RWPE1 (cell line): ENCODE measurements at regions not wholly inside any gene's neighbourhood (a gene's known extent, or its start where the extent isn't known, plus 50 kb on each side); places are given as distances from the start of the nearest gene placed in this dataset.
"Not testable (repeated sequence)": the region's sequence is repeated elsewhere in the genome, so short reads cannot be mapped to it uniquely, and the experiment has no call there.

Experiments
- CTCF ChIA-PET: fragments of 350-600 bp; sonication (Branson Sonifier 250); formaldehyde crosslinking; extraction: SDS; loops from one replicate; lab custom pipeline; 2021; lab: Yijun Ruan, JAX
- POLR2A ChIA-PET: fragments of 400-600 bp; formaldehyde crosslinking; extraction: SDS; loops from one replicate; lab custom pipeline; 2020; ENCODE audit warnings: antibody characterized with exemption; ENCODE audit not compliant: low non-redundant PET; lab: Yijun Ruan, JAX
- DNase-seq: peaks from one replicate; pipeline ENCODE4 v3.0.0; 2012; ENCODE audit warnings: low spot score
- H3K27ac ChIP-seq: fragments of 450-650 bp; 2 replicates; pipeline ENCODE4 v1.5.1; 2017
- CTCF ChIP-seq: fragments of 450-650 bp; conservative IDR thresholded peaks from 2 replicates; pipeline ENCODE4 v1.5.1; 2017; ENCODE audit warnings: low read depth, mild to moderate bottlenecking

- no peak for DNase-seq
- CTCF ChIA-PET = no interaction called here
- no peak for TF ChIP-seq CTCF
- no peak overlapping the region for H3K27ac ChIP-seq
- POLR2A ChIA-PET = no interaction called here
These were observed 706.9 kb upstream of the CTNND2 start for GRCh38 chr5:12611132-12611531.

- POLR2A ChIA-PET, DNase-seq, H3K27ac ChIP-seq, CTCF ChIA-PET: not testable (repeated sequence)
These were observed 703.6 kb upstream of the CTNND2 start for GRCh38 chr5:12607817-12608216.

GRCh38 chr5:12592228-12592627, 688.0 kb upstream of the CTNND2 start:
- POLR2A ChIA-PET = no interaction called here
- DNase-seq = no peak
- no peak for TF ChIP-seq CTCF
- CTCF ChIA-PET = no interaction called here
- H3K27ac ChIP-seq = no peak overlapping the region

GRCh38 chr5:12586406-12586805, 682.2 kb upstream of the CTNND2 start:
- POLR2A ChIA-PET = no interaction called here
- TF ChIP-seq CTCF = no peak
- DNase-seq = no peak
- CTCF ChIA-PET = no interaction called here
- no peak overlapping the region for H3K27ac ChIP-seq

GRCh38 chr5:12578803-12579202, 674.6 kb upstream of the CTNND2 start:
- CTCF ChIA-PET, POLR2A ChIA-PET: not testable (repeated sequence)

GRCh38 chr5:12576953-12577352, 672.7 kb upstream of the CTNND2 start:
- CTCF ChIA-PET, H3K27ac ChIP-seq, POLR2A ChIA-PET, DNase-seq: not testable (repeated sequence)

More at GRCh38 chr5:12578803-12579202, 674.6 kb upstream of the CTNND2 start:
- not testable (repeated sequence) for DNase-seq, H3K27ac ChIP-seq

GRCh38 chr5:12574298-12575093, 670.2 kb upstream of the CTNND2 start:
- H3K27ac ChIP-seq, DNase-seq, POLR2A ChIA-PET, CTCF ChIA-PET: not testable (repeated sequence)

- POLR2A ChIA-PET, DNase-seq, CTCF ChIA-PET, H3K27ac ChIP-seq: not testable (repeated sequence)
These were observed 669.7 kb upstream of the CTNND2 start for GRCh38 chr5:12573916-12574297.

- POLR2A ChIA-PET = no interaction called here
- TF ChIP-seq CTCF = no peak
- DNase-seq = no peak
- CTCF ChIA-PET = interaction anchor here (0.6 kb wide), 1 partner anchor 1087 kb away, joined by 3 read pairs; no protein-coding TSS in a partner anchor
- no peak overlapping the region for H3K27ac ChIP-seq
These were observed 666.4 kb upstream of the CTNND2 start for GRCh38 chr5:12570688-12571087.
